GM18867 (cell line): ENCODE measurements at regions not wholly inside any gene's neighbourhood (a gene's known extent, or its start where the extent isn't known, plus 50 kb on each side); places are given as distances from the start of the nearest gene placed in this dataset.
"Not testable (repeated sequence)": the region's sequence is repeated elsewhere in the genome, so short reads cannot be mapped to it uniquely, and the experiment has no call there.

Experiments
- ATAC-seq: cut with Tn5 transposase; IDR thresholded peaks from one replicate; pipeline ENCODE4 v1.9.1; 2021; ENCODE audit warnings: mild to moderate bottlenecking, moderate library complexity; ENCODE audit not compliant: unreplicated experiment

DNA sequence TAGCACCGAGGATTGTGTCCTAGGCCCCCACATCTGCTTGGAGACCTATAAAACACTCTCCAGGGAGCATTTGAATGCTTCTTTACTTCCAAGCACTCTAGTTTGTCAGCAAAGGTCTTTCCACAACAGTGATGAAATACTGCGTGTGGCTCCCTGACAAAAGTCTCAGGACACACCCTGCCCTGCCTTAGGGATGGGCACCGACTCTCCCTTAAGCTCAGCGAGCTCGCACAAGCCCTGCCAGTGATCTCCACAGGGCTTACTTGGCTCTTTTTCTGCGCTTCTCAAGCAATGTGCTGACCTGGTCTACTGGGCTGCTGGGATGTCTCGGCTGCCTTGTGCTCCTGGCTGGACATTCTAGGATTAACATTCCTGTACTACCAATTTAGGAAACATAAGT, 84.3 kb upstream of the MPP7 start:
- ATAC-seq = no peak

- ATAC-seq = no peak
These were observed 88.4 kb upstream of the MPP7 start for GRCh38 chr10:28391283-28391682.

DNA sequence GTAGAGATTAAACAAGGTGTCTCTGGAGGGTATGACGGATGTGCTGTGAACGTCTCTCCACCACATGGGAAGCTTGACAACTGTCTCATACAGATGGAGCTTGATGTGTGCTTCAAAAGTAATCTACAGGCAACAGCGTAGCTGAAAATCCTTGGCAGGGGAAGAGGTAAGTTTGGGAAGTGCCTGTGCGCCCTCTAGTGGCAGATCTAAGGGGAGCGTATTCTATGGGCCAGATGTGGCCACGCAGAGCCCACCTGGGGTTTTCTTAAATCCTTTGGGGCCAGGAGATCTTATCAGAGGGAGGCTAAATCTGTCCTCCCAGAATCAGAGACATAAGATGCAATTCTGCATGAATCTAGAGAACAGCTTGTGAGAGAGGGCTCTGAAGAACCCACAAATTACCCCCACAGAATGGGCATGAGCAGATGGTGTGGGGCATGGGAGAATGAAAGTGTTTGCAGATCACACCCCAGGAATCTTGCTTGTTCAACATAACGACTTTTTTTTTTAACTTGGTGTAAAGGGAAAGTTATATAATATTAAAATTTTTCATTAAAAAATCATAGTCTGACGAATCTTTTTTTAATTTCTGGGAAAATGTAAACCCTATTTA, 91.2 kb upstream of the MPP7 start:
- ATAC-seq = peak; percentile 70

- no peak for ATAC-seq
These were observed 93.5 kb upstream of the MPP7 start for GRCh38 chr10:28396331-28396730.

DNA sequence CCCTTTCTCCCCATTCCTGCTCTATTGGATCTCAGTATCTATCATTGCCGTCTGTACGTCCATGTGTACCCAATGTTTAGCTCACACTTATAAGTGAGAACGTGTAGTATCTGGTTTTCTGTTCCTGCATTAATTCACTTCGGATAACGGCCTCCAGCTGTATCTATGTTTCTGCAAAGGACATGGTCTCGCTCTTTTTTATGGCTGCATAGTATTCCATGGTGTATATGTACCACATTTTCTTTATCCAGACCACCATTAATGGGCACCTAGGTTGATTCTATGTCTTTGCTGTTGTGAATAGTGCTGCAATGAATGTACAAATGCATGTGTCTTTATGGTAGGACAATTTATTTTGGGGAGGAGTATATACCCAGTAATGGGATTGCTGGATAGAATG, 94.4 kb upstream of the MPP7 start:
- no peak for ATAC-seq

GRCh38 chr10:28400176-28400575, 97.3 kb upstream of the MPP7 start:
- ATAC-seq = no peak

- no peak for ATAC-seq
These were observed 97.8 kb upstream of the MPP7 start for GRCh38 chr10:28400681-28401080.

GRCh38 chr10:28402611-28403073, 99.8 kb upstream of the MPP7 start:
- ATAC-seq = not testable (repeated sequence)

- no peak for ATAC-seq
These were observed 100.2 kb upstream of the MPP7 start for GRCh38 chr10:28403090-28403489.

DNA sequence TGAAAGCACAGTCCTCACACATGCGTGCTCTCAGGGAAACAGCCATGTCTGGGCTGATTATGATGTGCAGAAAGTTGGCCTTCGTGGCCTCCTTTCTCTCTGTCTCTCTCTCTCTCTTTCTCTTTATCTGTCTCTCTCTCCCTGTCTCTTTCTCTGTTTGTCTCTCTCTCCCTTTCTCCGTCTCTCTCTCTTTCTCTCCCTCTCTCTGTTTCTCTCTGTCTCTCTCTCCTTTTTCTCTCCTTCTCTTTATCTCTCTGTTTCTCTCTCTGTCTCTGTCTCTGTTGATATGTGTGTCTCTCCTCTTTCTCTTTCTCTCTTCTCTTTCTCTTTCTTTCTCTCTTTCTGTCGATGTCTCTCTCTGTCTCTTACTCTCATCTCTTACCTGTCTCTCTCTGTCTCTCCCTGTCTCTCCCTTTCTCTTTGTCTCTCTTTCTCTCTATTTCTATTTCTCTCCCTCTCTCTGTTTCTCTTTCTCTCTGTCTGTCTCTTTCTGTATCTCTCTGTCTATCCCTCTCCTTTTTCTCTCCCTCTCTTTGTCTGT, 105.4 kb upstream of the MPP7 start:
- ATAC-seq = no peak

DNA sequence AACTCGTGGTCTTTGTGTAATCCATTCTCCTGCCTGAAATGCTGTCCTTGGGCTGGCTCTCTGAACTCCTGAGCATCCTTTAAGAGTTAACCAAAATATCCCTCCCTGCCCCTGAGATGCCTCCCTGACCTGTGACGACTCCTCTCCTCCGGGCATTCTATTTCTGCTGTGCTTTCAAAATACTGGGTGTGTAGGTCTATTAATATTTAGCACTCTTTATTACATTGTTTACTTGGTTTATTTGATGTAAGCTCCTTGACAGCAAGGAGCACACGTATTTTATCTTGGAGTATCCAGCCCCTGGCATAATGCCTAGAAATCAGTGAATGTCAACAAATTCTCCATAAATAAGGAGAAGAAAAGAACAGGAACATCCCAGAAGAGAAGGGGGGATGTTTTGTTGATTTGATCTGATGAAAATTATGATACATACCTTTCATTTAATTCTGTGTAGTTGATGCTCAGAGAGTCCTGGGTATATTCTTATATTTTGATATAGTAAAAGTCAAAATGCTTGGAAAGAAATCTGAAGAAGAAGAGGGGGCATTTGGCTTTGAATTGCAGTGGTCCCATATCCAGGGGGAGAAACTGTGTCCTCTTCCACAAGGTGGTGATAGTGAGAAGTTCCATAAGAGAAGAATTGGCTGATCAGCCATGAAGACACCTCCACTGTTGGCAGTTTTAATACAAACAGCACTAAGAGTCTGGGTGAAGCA, 107.7 kb upstream of the MPP7 start:
- ATAC-seq = no peak

GRCh38 chr10:28411136-28411460, 108.2 kb upstream of the MPP7 start:
- ATAC-seq = no peak

DNA sequence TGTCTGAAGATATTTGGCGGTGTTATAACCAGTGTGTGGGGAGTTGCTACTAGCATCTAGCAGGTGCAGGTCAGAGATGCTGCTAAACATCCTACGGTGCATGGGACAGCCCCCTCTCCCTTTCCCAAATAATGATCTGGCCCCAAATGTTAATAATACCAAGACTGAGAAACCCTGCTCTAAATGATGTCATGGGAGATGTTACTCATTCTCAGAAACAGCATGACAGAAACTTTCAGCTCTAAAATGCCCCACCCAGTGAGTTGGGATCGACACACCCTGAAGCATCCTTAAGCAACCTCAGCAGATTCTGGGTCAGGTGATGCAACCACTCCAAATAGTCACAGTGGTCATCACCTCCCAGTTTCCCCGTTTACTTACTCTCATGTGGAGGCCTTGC, 108.8 kb upstream of the MPP7 start:
- ATAC-seq = peak; percentile 68

GRCh38 chr10:28418069-28418468, 114.8 kb upstream of the WAC start:
- ATAC-seq = no peak

DNA sequence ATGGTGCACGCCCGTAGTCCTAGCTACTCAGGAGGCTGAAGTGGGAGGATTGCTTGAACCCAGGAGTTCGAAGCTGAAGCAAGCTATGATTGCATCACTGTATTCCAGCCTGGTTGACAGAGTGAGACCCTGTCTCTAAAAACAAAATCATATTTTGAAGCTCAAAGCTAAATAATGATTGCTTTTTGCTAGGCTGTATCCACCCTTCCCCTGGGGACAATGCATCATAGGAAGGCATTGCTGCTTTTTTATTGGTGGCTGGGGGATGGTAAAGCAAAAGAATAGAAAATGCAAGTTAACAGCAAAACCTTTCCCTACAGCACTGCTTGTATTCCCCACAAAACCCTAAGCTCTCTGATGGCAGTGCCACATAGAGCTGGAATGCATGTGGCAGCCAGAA, 107.5 kb upstream of the WAC start:
- no peak for ATAC-seq

DNA sequence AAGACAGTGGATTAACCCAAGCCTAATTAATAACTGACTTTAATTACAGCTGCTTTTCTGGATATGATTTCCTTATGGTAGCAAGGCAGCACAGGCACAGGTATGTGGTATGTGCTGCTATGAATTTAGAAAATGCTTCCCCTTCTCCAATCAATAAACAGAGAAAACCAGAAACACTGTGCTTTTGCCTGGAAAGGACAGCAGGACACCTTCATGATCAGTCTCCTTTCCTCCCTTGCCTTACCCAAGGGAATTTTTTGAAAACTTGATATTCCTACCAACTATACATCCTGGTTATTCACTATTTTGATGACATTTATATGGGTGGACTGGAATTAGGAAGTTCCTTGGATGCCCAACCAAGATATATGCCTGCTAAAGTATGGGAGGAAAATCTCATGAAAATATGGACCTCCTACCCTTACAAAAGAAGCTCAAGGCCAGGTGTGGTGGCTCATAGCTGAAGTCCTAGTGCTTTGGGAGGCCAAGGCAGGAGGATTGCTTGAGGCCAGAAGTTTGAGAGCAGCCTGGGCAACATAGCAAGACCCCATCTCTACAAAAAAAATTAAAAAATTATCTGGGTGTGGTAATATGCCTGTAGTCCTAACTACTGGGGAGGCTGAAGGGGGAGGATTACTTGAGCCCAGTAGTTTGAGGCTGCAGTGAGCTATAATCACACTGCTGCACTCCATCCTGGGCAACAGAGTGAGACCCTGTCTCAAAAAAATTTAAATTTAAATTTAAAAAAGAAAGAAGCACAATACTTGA, 106.3 kb upstream of the WAC start:
- ATAC-seq = no peak

- no peak for ATAC-seq
These were observed 105.5 kb upstream of the WAC start for GRCh38 chr10:28427376-28427775.

- no peak for ATAC-seq
These were observed 103.9 kb upstream of the WAC start for GRCh38 chr10:28429045-28429444.

DNA sequence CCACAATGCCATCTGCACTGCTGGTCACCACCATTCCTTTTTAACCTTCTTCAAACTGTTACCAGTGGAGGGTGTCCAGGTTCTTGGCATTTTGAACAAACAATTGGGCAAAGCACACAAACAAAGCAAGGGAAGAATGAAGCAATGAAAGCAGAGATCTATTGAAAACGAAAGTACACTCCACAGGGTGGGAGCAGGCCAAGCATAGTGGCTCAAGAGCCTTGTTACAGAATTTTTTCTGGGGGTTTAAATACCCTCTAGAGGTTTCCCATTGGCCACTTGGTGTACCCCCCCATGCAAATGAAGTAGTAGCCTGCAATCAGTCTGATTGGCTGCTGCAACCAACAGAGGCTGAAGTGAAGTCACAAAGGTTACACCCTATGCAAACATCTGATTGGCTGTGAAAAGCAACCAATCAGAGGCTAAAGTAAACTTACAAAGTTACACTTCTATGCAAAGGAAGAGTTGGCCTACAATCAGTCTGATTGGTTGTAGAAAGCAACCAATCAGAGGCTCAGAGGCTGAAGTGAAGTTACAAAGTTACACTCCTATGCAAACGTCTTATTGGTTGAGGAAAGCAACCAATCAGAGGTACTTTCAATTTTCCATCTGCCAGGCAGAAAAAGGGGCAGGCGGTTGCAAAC, 103.2 kb upstream of the WAC start:
- ATAC-seq = no peak

GRCh38 chr10:28431139-28431538, 101.8 kb upstream of the WAC start:
- no peak for ATAC-seq

DNA sequence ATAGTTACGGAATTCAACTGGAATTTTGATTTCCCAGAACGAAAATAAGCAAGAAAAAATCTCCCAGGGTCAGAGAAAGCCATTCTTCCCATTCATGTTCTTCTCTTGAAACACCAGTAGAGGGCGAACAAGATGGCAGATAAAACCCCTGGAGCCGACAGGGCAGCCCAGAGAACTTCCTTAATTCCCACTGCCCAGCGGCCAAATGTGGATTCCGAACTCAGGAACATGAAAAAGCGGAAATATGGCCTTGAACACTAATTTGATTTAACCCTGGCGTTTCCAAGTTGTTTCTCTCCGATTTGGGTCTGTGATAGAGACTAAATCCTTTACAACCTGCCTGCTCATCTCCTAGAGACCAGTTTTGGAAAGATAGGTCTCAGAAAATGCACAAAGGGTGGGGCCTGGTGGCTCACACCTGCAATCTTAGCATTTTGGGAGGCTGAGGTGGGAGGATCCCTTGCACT, 100.7 kb upstream of the WAC start:
- peak; percentile 62 for ATAC-seq
